Upper lobe of left lung (tissue), 4 donors: ENCODE measurements at regions not wholly inside any gene's neighbourhood (a gene's known extent, or its start where the extent isn't known, plus 50 kb on each side); places are given as distances from the start of the nearest gene placed in this dataset.

ENCODE experiments used
- CTCF ChIP-seq, 6 experiments: fragments of 450-650 bp in 4 of 6; fragments of 200-600 bp in 2 of 6; sonication (generic) in 2 of 6; IDR thresholded peaks; one replicate each; pipeline ENCODE4 v1.5.1; 2016 to 2019; ENCODE audit warnings: antibody characterized with exemption in 6 of 6
- EP300 ChIP-seq, 4 donors: sonication (generic); formaldehyde crosslinking; IDR thresholded peaks; one replicate each; pipeline ENCODE4 v1.5.1; 2017; ENCODE audit warnings: antibody characterized with exemption in 4 of 4, control low read depth in 2 of 4
- POLR2AphosphoS5 ChIP-seq, 2 donors: sonication (generic); formaldehyde crosslinking; IDR thresholded peaks; one replicate each; pipeline ENCODE4 v1.5.1; 2017; ENCODE audit warnings: antibody characterized with exemption in 2 of 2

- TF ChIP-seq EP300 (IDR thresholded peaks at IDR 0.05) (no peak), CTCF (IDR thresholded peaks at IDR 0.05) (no peak), POLR2AphosphoS5 (IDR thresholded peaks at IDR 0.05) (no peak)
Measured at GRCh38 chr15:36007699-36008098, 461.7 kb upstream of the DPH6 start.
